ENCODE measurements at regions not wholly inside any gene's neighbourhood (a gene's known extent, or its start where the extent isn't known, plus 50 kb on each side); places are given as distances from the start of the nearest gene placed in this dataset.
"Not testable (repeated sequence)": the region's sequence is repeated elsewhere in the genome, so short reads cannot be mapped to it uniquely, and the experiment has no call there.

DNA sequence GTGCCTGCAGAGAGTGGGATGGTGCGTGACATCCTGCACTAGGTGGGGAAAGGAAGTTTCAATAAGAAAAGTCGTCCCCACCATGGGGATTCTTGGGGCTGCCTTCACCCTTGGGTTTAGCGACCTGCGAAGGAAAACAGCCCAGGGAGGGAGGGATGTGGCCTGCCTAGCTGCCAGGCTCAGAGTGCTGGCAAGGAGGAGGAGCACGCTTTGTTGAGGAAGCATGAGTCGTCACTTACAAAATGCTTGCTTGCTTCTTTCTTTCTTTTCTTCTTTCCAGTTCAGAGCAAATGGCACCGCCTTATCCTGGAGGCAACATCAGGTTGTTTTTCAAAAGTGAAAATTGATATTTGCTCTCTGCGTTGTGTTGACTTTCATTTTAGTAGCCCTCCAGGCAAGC is 123.2 kb downstream of the TFAP2C start:
- no peak overlapping the region for H3K27ac ChIP-seq (ENCODE audit: low read length)
- H3K36me3 ChIP-seq (ENCODE audit: insufficient read depth, low read length): no peaks in the 10 kb centered on the region
- H2AFZ ChIP-seq (ENCODE audit: low read depth, low read length): no peak overlapping the region
- H3F3A ChIP-seq (ENCODE audit: insufficient read depth, low read length, poor library complexity, severe bottlenecking): no peaks in the 10 kb centered on the region
- H3K9ac ChIP-seq (ENCODE audit: low read length): no peak overlapping the region
- H3K4me3 ChIP-seq (ENCODE audit: low read length): no peak overlapping the region
- H4K20me1 ChIP-seq (ENCODE audit: insufficient read depth): no peaks in the 10 kb centered on the region
- H3K79me2 ChIP-seq (replicated peaks; ENCODE audit: insufficient read depth, low read length): no peaks in the 10 kb centered on the region
- H3K9me2 ChIP-seq (ENCODE audit: insufficient read depth, low read length): no peaks in the 10 kb centered on the region
- H3K27me3 ChIP-seq (ENCODE audit: insufficient read depth, low read depth, low read length): peaks cover 5% of the 10 kb centered on the region
- TF ChIP-seq MXI1 (conservative IDR thresholded peaks at IDR 0.05; ENCODE audit: poor library complexity, severe bottlenecking) (no peak), EP300 (conservative IDR thresholded peaks at IDR 0.05; ENCODE audit: poor library complexity, severe bottlenecking) (no peak), SMC3 (conservative IDR thresholded peaks at IDR 0.05; ENCODE audit: poor library complexity) (no peak), TAF1 (IDR thresholded peaks at IDR 0.05; ENCODE audit: low read depth) (no peak), EZH2 (IDR thresholded peaks at IDR 0.05; ENCODE audit: borderline replicate concordance, insufficient read depth, low read length, poor library complexity, severe bottlenecking) (no peak), POLR2AphosphoS5 (IDR thresholded peaks at IDR 0.05) (no peak)
- TF ChIP-seq, protein P1, sequence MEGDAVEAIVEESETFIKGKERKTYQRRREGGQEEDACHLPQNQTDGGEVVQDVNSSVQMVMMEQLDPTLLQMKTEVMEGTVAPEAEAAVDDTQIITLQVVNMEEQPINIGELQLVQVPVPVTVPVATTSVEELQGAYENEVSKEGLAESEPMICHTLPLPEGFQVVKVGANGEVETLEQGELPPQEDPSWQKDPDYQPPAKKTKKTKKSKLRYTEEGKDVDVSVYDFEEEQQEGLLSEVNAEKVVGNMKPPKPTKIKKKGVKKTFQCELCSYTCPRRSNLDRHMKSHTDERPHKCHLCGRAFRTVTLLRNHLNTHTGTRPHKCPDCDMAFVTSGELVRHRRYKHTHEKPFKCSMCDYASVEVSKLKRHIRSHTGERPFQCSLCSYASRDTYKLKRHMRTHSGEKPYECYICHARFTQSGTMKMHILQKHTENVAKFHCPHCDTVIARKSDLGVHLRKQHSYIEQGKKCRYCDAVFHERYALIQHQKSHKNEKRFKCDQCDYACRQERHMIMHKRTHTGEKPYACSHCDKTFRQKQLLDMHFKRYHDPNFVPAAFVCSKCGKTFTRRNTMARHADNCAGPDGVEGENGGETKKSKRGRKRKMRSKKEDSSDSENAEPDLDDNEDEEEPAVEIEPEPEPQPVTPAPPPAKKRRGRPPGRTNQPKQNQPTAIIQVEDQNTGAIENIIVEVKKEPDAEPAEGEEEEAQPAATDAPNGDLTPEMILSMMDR (IDR thresholded peaks at IDR 0.05; ENCODE audit: poor library complexity, severe bottlenecking): no peak
- no peak overlapping the region for H3K4me2 ChIP-seq (ENCODE audit: low read length)
- H3K9me3 ChIP-seq (ENCODE audit: low read length): no peaks in the 10 kb centered on the region

DNA sequence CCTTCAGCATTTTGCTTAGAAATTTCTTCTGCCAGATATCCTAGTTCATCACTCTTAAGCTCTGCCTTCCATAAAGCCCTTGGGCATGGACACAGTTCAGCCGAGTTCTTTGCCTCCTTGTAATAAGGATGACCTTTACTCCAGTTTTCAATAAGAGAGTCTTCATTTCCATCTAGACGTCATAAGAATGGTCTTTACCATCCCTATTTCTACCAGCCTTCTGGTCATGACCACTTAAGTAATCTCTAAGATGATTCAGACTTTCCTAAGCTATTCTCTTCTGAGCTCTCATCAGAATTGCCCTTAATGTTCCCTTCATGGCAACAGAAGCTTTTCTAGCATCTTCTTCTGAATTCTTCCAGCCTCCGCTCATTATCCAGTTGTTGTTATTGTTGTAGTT is 126.1 kb downstream of the TFAP2C start:
- Histone ChIP-seq H3K27ac (ENCODE audit: low read length) (no peak overlapping the region), H3K36me3 (ENCODE audit: insufficient read depth, low read length) (no peaks in the 10 kb centered on the region), H3K9me2 (ENCODE audit: insufficient read depth, low read length) (no peaks in the 10 kb centered on the region), H3K4me3 (ENCODE audit: low read length) (no peak overlapping the region), H3K9me3 (ENCODE audit: low read length) (no peaks in the 10 kb centered on the region), H3F3A (ENCODE audit: insufficient read depth, low read length, poor library complexity, severe bottlenecking) (no peaks in the 10 kb centered on the region), H4K20me1 (ENCODE audit: insufficient read depth) (no peaks in the 10 kb centered on the region), H3K9ac (ENCODE audit: low read length) (no peak overlapping the region), H2AFZ (ENCODE audit: low read depth, low read length) (no peak overlapping the region), H3K4me2 (ENCODE audit: low read length) (no peak overlapping the region), H3K27me3 (ENCODE audit: insufficient read depth, low read depth, low read length) (no peaks in the 10 kb centered on the region), H3K79me2 (replicated peaks; ENCODE audit: insufficient read depth, low read length) (no peaks in the 10 kb centered on the region)
- no peak for TF ChIP-seq RAD21 (conservative IDR thresholded peaks at IDR 0.05)

DNA sequence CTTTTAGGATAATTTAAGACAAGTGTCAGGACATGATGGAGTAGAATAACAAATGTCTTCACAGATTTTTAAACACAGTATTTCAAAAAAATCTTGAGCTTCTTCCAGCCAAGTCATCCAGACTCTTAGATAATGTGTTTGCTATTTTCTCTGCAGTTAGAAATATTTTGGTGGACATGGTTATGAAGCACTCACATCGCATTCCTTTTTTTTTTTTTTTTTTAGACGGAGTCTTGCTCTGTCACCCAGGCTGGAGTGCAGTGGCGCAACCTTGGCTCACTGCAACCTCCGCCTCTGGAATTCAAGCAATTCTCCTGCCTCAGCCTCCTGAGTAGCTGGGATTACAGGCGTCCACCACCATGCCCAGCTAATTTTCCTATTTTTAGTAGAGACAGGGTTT is 127.6 kb downstream of the TFAP2C start:
- H3K9me3 ChIP-seq (ENCODE audit: low read length); H3K36me3 ChIP-seq (ENCODE audit: insufficient read depth, low read length); H3K27ac ChIP-seq (ENCODE audit: low read length); H3K4me3 ChIP-seq (ENCODE audit: low read length); H3F3A ChIP-seq (ENCODE audit: insufficient read depth, low read length, poor library complexity, severe bottlenecking); H3K79me2 ChIP-seq (replicated peaks; ENCODE audit: insufficient read depth, low read length); H3K4me2 ChIP-seq (ENCODE audit: low read length); H3K9ac ChIP-seq (ENCODE audit: low read length); H4K20me1 ChIP-seq (ENCODE audit: insufficient read depth); H2AFZ ChIP-seq (ENCODE audit: low read depth, low read length); H3K9me2 ChIP-seq (ENCODE audit: insufficient read depth, low read length); H3K27me3 ChIP-seq (ENCODE audit: insufficient read depth, low read depth, low read length): not testable (repeated sequence)

DNA sequence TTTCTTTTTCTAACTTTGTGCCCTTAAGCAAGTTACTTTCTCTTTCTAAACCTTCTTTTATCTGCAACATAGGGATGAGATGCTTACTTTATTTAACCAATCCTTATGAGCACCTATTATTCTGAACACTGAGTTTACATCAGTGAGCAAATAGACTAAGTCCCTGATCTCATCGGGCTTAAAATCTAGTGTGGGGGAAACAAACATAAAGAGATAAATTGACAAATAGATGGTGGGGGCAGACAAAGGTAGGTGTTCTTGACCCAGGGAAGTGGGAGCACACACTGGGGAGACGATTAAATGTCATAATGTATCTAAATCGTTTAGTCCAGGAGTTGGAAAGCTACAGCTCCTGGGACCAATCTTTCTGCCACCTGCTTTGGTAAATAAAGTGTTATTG is 129.6 kb downstream of the TFAP2C start:
- TF ChIP-seq RAD21 (conservative IDR thresholded peaks at IDR 0.05) (no peak), MXI1 (conservative IDR thresholded peaks at IDR 0.05; ENCODE audit: poor library complexity, severe bottlenecking) (no peak), POLR2AphosphoS5 (IDR thresholded peaks at IDR 0.05) (no peak), EZH2 (IDR thresholded peaks at IDR 0.05; ENCODE audit: borderline replicate concordance, insufficient read depth, low read length, poor library complexity, severe bottlenecking) (no peak), EP300 (conservative IDR thresholded peaks at IDR 0.05; ENCODE audit: poor library complexity, severe bottlenecking) (no peak), TAF1 (IDR thresholded peaks at IDR 0.05; ENCODE audit: low read depth) (no peak), SMC3 (conservative IDR thresholded peaks at IDR 0.05; ENCODE audit: poor library complexity) (no peak)
- TF ChIP-seq, protein P2, sequence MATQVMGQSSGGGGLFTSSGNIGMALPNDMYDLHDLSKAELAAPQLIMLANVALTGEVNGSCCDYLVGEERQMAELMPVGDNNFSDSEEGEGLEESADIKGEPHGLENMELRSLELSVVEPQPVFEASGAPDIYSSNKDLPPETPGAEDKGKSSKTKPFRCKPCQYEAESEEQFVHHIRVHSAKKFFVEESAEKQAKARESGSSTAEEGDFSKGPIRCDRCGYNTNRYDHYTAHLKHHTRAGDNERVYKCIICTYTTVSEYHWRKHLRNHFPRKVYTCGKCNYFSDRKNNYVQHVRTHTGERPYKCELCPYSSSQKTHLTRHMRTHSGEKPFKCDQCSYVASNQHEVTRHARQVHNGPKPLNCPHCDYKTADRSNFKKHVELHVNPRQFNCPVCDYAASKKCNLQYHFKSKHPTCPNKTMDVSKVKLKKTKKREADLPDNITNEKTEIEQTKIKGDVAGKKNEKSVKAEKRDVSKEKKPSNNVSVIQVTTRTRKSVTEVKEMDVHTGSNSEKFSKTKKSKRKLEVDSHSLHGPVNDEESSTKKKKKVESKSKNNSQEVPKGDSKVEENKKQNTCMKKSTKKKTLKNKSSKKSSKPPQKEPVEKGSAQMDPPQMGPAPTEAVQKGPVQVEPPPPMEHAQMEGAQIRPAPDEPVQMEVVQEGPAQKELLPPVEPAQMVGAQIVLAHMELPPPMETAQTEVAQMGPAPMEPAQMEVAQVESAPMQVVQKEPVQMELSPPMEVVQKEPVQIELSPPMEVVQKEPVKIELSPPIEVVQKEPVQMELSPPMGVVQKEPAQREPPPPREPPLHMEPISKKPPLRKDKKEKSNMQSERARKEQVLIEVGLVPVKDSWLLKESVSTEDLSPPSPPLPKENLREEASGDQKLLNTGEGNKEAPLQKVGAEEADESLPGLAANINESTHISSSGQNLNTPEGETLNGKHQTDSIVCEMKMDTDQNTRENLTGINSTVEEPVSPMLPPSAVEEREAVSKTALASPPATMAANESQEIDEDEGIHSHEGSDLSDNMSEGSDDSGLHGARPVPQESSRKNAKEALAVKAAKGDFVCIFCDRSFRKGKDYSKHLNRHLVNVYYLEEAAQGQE (IDR thresholded peaks at IDR 0.05; ENCODE audit: borderline replicate concordance): no peak
- TF ChIP-seq, protein P1 (IDR thresholded peaks at IDR 0.05; ENCODE audit: poor library complexity, severe bottlenecking): no peak
- Histone ChIP-seq H3K4me2 (ENCODE audit: low read length) (no peak overlapping the region), H3K36me3 (ENCODE audit: insufficient read depth, low read length) (no peaks in the 10 kb centered on the region), H3K27ac (ENCODE audit: low read length) (no peak overlapping the region), H2AFZ (ENCODE audit: low read depth, low read length) (no peak overlapping the region), H3K79me2 (replicated peaks; ENCODE audit: insufficient read depth, low read length) (no peaks in the 10 kb centered on the region), H3K9me2 (ENCODE audit: insufficient read depth, low read length) (no peaks in the 10 kb centered on the region), H3K4me3 (ENCODE audit: low read length) (no peak overlapping the region), H3K9me3 (ENCODE audit: low read length) (no peaks in the 10 kb centered on the region), H3F3A (ENCODE audit: insufficient read depth, low read length, poor library complexity, severe bottlenecking) (no peaks in the 10 kb centered on the region), H3K27me3 (ENCODE audit: insufficient read depth, low read depth, low read length) (no peaks in the 10 kb centered on the region), H4K20me1 (ENCODE audit: insufficient read depth) (no peaks in the 10 kb centered on the region), H3K9ac (ENCODE audit: low read length) (no peak overlapping the region)
